Esophagus squamous epithelium (tissue), 5 donors: ENCODE measurements at regions not wholly inside any gene's neighbourhood (a gene's known extent, or its start where the extent isn't known, plus 50 kb on each side); places are given as distances from the start of the nearest gene placed in this dataset.

ENCODE experiments used
- DNase-seq: peaks from one replicate; lab custom pipeline; 2025; lab: John Stamatoyannopoulos, UW
- H3K27ac ChIP-seq, 4 donors: fragments of 200-600 bp; sonication (generic); one replicate each; pipeline ENCODE4 v1.5.1; 2016 to 2019; ENCODE audit warnings: mild to moderate bottlenecking in 1 of 4
- H3K27me3 ChIP-seq, 4 donors: fragments of 200-600 bp; sonication (generic); 1 replicate in 3 of 4; 2 replicates in 1 of 4; pipeline versions ENCODE4 v1.5.1 to v1.6.0; 2017 to 2021; ENCODE audit warnings: antibody characterized with exemption in 1 of 4
- H3K36me3 ChIP-seq, 3 donors: fragments of 200-600 bp; sonication (generic); one replicate each; pipeline ENCODE4 v1.5.1; 2016 to 2019
- H3K4me1 ChIP-seq, 3 donors: fragments of 200-600 bp; sonication (generic); one replicate each; pipeline ENCODE4 v1.5.1; 2017 to 2019
- H3K4me3 ChIP-seq, 4 donors: fragments of 200-600 bp; sonication (generic); 1 replicate in 3 of 4; 2 replicates in 1 of 4; pipeline ENCODE4 v1.5.1; 2016 to 2019; ENCODE audit warnings: mild to moderate bottlenecking in 2 of 4, moderate library complexity in 1 of 4
- H3K9me3 ChIP-seq, 3 donors: fragments of 200-600 bp; sonication (generic); one replicate each; pipeline ENCODE4 v1.5.1; 2016 to 2019
- POLR2A ChIP-seq, 4 donors: fragments of 450-650 bp; IDR thresholded peaks; one replicate each; pipeline ENCODE4 v1.6.1; 2017; ENCODE audit warnings: antibody characterized with exemption in 4 of 4, mild to moderate bottlenecking in 4 of 4, moderate library complexity in 3 of 4
- WGBS, 2 donors: methylation state at CpG; one replicate each; pipeline ENCODE4 v1.1.5; 2018; 5-methylcytosine and 5-hydroxymethylcytosine counted together
- intact Hi-C: fragments of 100-400 bp; cut with DNase I; formaldehyde crosslinking; loops from one replicate; pipeline ENCODE4 v1.15.0; 2022
- TF ChIP-seq, protein P1 (sequence below), 6 experiments: fragments of 450-650 bp in 4 of 6; fragments of 200-600 bp in 2 of 6; sonication (generic) in 2 of 6; IDR thresholded peaks; one replicate each; pipeline ENCODE4 v1.5.1; 2016 to 2019; ENCODE audit warnings: antibody characterized with exemption in 6 of 6, mild to moderate bottlenecking in 4 of 6, moderate library complexity in 4 of 6
- donor health status: DM: yes; HTN: yes; CAD: no.

DNA sequence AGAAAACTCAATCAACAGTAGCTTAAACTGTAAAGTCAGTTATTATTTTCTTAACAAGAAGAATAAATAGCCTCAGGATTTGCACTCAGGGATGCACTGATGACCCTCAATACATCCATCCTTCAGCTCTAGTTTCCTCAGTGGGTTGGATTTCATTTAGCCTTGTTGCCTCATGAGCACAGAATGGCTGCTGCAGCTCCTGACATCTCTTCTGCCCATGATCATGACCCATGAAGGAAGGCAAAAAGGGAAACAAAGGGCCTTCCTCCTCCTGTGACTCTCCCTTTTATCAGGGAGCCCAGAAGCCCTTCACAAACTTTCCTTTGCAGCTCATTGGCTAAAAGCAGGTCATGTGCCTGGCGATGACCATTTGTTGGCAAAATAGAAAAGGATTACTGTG, 51.2 kb upstream of the KCNG1 start:
- H3K27ac ChIP-seq: no peak overlapping the region
- no peak for DNase-seq
- peaks cover 0 to 47% (median 0%) of the 10 kb centered on the region in 4 donors for H3K27me3 ChIP-seq
- intact Hi-C loops: no loop called here
- no peak for TF ChIP-seq POLR2A (IDR thresholded peaks at IDR 0.05)
- TF ChIP-seq, protein P1, sequence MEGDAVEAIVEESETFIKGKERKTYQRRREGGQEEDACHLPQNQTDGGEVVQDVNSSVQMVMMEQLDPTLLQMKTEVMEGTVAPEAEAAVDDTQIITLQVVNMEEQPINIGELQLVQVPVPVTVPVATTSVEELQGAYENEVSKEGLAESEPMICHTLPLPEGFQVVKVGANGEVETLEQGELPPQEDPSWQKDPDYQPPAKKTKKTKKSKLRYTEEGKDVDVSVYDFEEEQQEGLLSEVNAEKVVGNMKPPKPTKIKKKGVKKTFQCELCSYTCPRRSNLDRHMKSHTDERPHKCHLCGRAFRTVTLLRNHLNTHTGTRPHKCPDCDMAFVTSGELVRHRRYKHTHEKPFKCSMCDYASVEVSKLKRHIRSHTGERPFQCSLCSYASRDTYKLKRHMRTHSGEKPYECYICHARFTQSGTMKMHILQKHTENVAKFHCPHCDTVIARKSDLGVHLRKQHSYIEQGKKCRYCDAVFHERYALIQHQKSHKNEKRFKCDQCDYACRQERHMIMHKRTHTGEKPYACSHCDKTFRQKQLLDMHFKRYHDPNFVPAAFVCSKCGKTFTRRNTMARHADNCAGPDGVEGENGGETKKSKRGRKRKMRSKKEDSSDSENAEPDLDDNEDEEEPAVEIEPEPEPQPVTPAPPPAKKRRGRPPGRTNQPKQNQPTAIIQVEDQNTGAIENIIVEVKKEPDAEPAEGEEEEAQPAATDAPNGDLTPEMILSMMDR (IDR thresholded peaks at IDR 0.05): no peak
- no peaks in the 10 kb centered on the region for H3K9me3 ChIP-seq
- no peak overlapping the region for H3K4me3 ChIP-seq
- no peaks in the 10 kb centered on the region for H3K36me3 ChIP-seq
- 89% methylated on average over 1 of the region's 1 CpG; no CpG with 5 or more reads in 1 of the 2 donors for WGBS, 2 donors
- peaks cover 0 to 16% (median 3%) of the 10 kb centered on the region in 3 donors for H3K4me1 ChIP-seq
